Subcutaneous abdominal adipose tissue (tissue), 5 donors: ENCODE measurements at regions not wholly inside any gene's neighbourhood (a gene's known extent, or its start where the extent isn't known, plus 50 kb on each side); places are given as distances from the start of the nearest gene placed in this dataset.
"Not testable (repeated sequence)": the region's sequence is repeated elsewhere in the genome, so short reads cannot be mapped to it uniquely, and the experiment has no call there.

Source experiments
- H3K27ac ChIP-seq: one replicate; pipeline ENCODE4 v1.7.0; 2013; ENCODE audit warnings: low read depth, mild to moderate bottlenecking, inconsistent platforms, low read length, moderate library complexity
- H3K27me3 ChIP-seq, 5 donors: one replicate each; pipeline ENCODE4 v1.7.0; 2013; ENCODE audit warnings: low read length in 5 of 5, inconsistent platforms in 1 of 5; ENCODE audit not compliant: control insufficient read depth in 5 of 5, insufficient read depth in 4 of 5
- H3K36me3 ChIP-seq, 5 donors: one replicate each; pipeline ENCODE4 v1.7.0; 2013; ENCODE audit warnings: low read length in 5 of 5; ENCODE audit not compliant: control insufficient read depth in 5 of 5, insufficient read depth in 5 of 5
- H3K4me1 ChIP-seq, 5 donors: one replicate each; pipeline ENCODE4 v1.7.0; 2013; ENCODE audit warnings: low read length in 5 of 5, mild to moderate bottlenecking in 3 of 5, moderate library complexity in 1 of 5; ENCODE audit not compliant: control insufficient read depth in 5 of 5, insufficient read depth in 5 of 5
- H3K4me3 ChIP-seq, 5 donors: one replicate each; pipeline ENCODE4 v1.7.0; 2013; ENCODE audit warnings: low read length in 5 of 5, low read depth in 1 of 5
- H3K9ac ChIP-seq, 5 donors: one replicate each; pipeline ENCODE4 v1.7.0; 2013; ENCODE audit warnings: low read length in 5 of 5, mild to moderate bottlenecking in 4 of 5, moderate library complexity in 3 of 5
- H3K9me3 ChIP-seq, 5 donors: one replicate each; pipeline ENCODE4 v1.7.0; 2013; ENCODE audit warnings: low read length in 5 of 5; ENCODE audit not compliant: control insufficient read depth in 5 of 5
- donor health status: healthy.
- donor health status: healthy.
- donor health status: healthy.
- donor health status: healthy.
- donor health status: healthy.

- Histone ChIP-seq H3K4me1 (no peaks in the 10 kb centered on the region), H3K9ac (no peak overlapping the region), H3K27me3 (peaks cover 0 to 3% (median 0%) of the 10 kb centered on the region in 5 donors), H3K27ac (no peak overlapping the region), H3K36me3 (no peaks in the 10 kb centered on the region), H3K4me3 (no peak overlapping the region), H3K9me3 (no peaks in the 10 kb centered on the region)
Observed at GRCh38 chr10:125259651-125260050, 99.3 kb upstream of the CTBP2 start.

GRCh38 chr10:125258676-125259075, 98.3 kb upstream of the CTBP2 start:
- Histone ChIP-seq H3K4me1 (no peaks in the 10 kb centered on the region), H3K27ac (no peak overlapping the region), H3K27me3 (peaks cover 0 to 3% (median 0%) of the 10 kb centered on the region in 5 donors), H3K9me3 (no peaks in the 10 kb centered on the region), H3K36me3 (no peaks in the 10 kb centered on the region), H3K4me3 (no peak overlapping the region), H3K9ac (no peak overlapping the region)

GRCh38 chr10:125257521-125258108, 97.3 kb upstream of the CTBP2 start:
- no peak overlapping the region for H3K9ac ChIP-seq
- peaks cover 0 to 3% (median 0%) of the 10 kb centered on the region in 5 donors for H3K27me3 ChIP-seq
- H3K27ac ChIP-seq: no peak overlapping the region
- H3K4me1 ChIP-seq: no peaks in the 10 kb centered on the region
- H3K36me3 ChIP-seq: no peaks in the 10 kb centered on the region
- H3K9me3 ChIP-seq: peaks cover 0 to 4% (median 0%) of the 10 kb centered on the region in 5 donors
- H3K4me3 ChIP-seq: no peak overlapping the region

GRCh38 chr10:125256026-125256425, 95.7 kb upstream of the CTBP2 start:
- H3K9ac ChIP-seq: no peak overlapping the region
- H3K4me1 ChIP-seq: no peaks in the 10 kb centered on the region
- H3K4me3 ChIP-seq: no peak overlapping the region
- H3K27me3 ChIP-seq: peaks cover 0 to 3% (median 0%) of the 10 kb centered on the region in 5 donors
- no peaks in the 10 kb centered on the region for H3K36me3 ChIP-seq
- no peak overlapping the region for H3K27ac ChIP-seq
- peaks cover 0 to 4% (median 3%) of the 10 kb centered on the region in 5 donors for H3K9me3 ChIP-seq

- Histone ChIP-seq H3K27me3 (no peaks in the 10 kb centered on the region), H3K4me3 (no peak overlapping the region), H3K27ac (no peak overlapping the region), H3K4me1 (no peaks in the 10 kb centered on the region), H3K36me3 (no peaks in the 10 kb centered on the region), H3K9me3 (peaks cover 0 to 4% (median 3%) of the 10 kb centered on the region in 5 donors), H3K9ac (no peak overlapping the region)
Observed at GRCh38 chr10:125252937-125253336, 92.6 kb upstream of the CTBP2 start.

GRCh38 chr10:125250834-125251233, 90.5 kb upstream of the CTBP2 start:
- H3K4me1 ChIP-seq, H3K9me3 ChIP-seq, H3K36me3 ChIP-seq, H3K27me3 ChIP-seq, H3K4me3 ChIP-seq, H3K27ac ChIP-seq, H3K9ac ChIP-seq: not testable (repeated sequence)

- H3K9me3 ChIP-seq: peaks cover 0 to 4% (median 3%) of the 10 kb centered on the region in 5 donors
- H3K4me3 ChIP-seq: no peak overlapping the region
- no peak overlapping the region for H3K27ac ChIP-seq
- H3K9ac ChIP-seq: no peak overlapping the region
- peaks cover 0 to 4% (median 0%) of the 10 kb centered on the region in 5 donors for H3K27me3 ChIP-seq
- no peaks in the 10 kb centered on the region for H3K36me3 ChIP-seq
- H3K4me1 ChIP-seq: no peaks in the 10 kb centered on the region
Observed at GRCh38 chr10:125249948-125250347, 89.6 kb upstream of the CTBP2 start.

GRCh38 chr10:125248489-125248888, 88.1 kb upstream of the CTBP2 start:
- Histone ChIP-seq H3K36me3 (no peaks in the 10 kb centered on the region), H3K27me3 (peaks cover 0 to 4% (median 0%) of the 10 kb centered on the region in 5 donors), H3K4me3 (no peak overlapping the region)

GRCh38 chr10:125247576-125247975, 87.2 kb upstream of the CTBP2 start:
- Histone ChIP-seq H3K27ac (no peak overlapping the region), H3K4me1 (no peaks in the 10 kb centered on the region), H3K27me3 (peaks cover 0 to 4% (median 0%) of the 10 kb centered on the region in 5 donors), H3K9me3 (peaks cover 0 to 3% (median 0%) of the 10 kb centered on the region in 5 donors), H3K36me3 (no peaks in the 10 kb centered on the region), H3K9ac (no peak overlapping the region), H3K4me3 (no peak overlapping the region)

More at GRCh38 chr10:125248489-125248888, 88.1 kb upstream of the CTBP2 start:
- Histone ChIP-seq H3K9ac (no peak overlapping the region), H3K27ac (no peak overlapping the region), H3K4me1 (no peaks in the 10 kb centered on the region), H3K9me3 (peaks cover 0 to 4% (median 3%) of the 10 kb centered on the region in 5 donors)

GRCh38 chr10:125243532-125244253, 83.3 kb upstream of the CTBP2 start:
- Histone ChIP-seq H3K4me3 (no peak overlapping the region), H3K36me3 (no peaks in the 10 kb centered on the region), H3K27ac (no peak overlapping the region), H3K4me1 (no peaks in the 10 kb centered on the region), H3K27me3 (peaks cover 0 to 4% (median 0%) of the 10 kb centered on the region in 5 donors), H3K9me3 (peaks cover 0 to 4% (median 0%) of the 10 kb centered on the region in 5 donors), H3K9ac (no peak overlapping the region)
